OCI-LY7 (cell line): ENCODE measurements at regions not wholly inside any gene's neighbourhood (a gene's known extent, or its start where the extent isn't known, plus 50 kb on each side); places are given as distances from the start of the nearest gene placed in this dataset.

Experiments used
- EZH2phosphoT487 ChIP-seq: fragments of 200-600 bp; sonication (generic); IDR thresholded peaks from 2 replicates; pipeline ENCODE4 v1.6.1; 2018; ENCODE audit warnings: low read depth, borderline replicate concordance, mild to moderate bottlenecking, mixed run types, antibody characterized with exemption, low read length, moderate library complexity, mixed read lengths
- TF ChIP-seq, protein P1 (sequence below): fragments of 200-600 bp; sonication (generic); conservative IDR thresholded peaks from 2 replicates; pipeline ENCODE4 v1.5.1; 2014; ENCODE audit warnings: mild to moderate bottlenecking, antibody characterized with exemption, low read length, moderate library complexity, mixed read lengths

DNA sequence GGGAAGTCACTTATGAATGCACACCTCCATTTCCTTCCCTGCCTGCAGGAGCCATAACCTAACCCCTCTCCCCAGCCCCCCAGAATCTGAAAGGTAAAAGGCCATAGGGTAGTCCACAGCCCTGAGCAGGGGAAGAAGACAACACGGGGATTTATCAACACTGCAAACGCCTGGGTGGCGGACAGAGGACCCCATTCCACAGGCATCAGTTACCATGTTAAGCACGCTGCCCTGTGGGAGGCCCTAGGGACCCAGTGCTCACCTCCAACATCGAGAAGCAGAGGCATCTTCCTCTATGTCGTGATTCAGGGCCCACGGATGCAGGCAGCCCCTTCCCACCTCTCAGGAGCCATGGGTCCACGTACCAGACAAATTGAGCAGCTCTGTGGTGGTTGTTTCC, 523.8 kb downstream of the MATN1 start:
- TF ChIP-seq, protein P1, sequence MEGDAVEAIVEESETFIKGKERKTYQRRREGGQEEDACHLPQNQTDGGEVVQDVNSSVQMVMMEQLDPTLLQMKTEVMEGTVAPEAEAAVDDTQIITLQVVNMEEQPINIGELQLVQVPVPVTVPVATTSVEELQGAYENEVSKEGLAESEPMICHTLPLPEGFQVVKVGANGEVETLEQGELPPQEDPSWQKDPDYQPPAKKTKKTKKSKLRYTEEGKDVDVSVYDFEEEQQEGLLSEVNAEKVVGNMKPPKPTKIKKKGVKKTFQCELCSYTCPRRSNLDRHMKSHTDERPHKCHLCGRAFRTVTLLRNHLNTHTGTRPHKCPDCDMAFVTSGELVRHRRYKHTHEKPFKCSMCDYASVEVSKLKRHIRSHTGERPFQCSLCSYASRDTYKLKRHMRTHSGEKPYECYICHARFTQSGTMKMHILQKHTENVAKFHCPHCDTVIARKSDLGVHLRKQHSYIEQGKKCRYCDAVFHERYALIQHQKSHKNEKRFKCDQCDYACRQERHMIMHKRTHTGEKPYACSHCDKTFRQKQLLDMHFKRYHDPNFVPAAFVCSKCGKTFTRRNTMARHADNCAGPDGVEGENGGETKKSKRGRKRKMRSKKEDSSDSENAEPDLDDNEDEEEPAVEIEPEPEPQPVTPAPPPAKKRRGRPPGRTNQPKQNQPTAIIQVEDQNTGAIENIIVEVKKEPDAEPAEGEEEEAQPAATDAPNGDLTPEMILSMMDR = no peak
- TF ChIP-seq EZH2phosphoT487 = no peak
